Peyer's patch (tissue), 4 donors: ENCODE measurements at regions not wholly inside any gene's neighbourhood (a gene's known extent, or its start where the extent isn't known, plus 50 kb on each side); places are given as distances from the start of the nearest gene placed in this dataset.
A peak's percentile ranks its signal among the peaks of the same experiment; 100 is the strongest.

Experiments
- CTCF ChIP-seq, 6 experiments: fragments of 450-650 bp in 4 of 6; fragments of 200-600 bp in 2 of 6; sonication (generic) in 1 of 6; IDR thresholded peaks; one replicate each; pipeline ENCODE4 v1.5.1; 2017 to 2019; ENCODE audit warnings: antibody characterized with exemption in 6 of 6, mild to moderate bottlenecking in 3 of 6, moderate library complexity in 1 of 6
- POLR2A ChIP-seq, 2 donors: fragments of 450-650 bp; IDR thresholded peaks; one replicate each; pipeline ENCODE4 v1.5.1; 2017; ENCODE audit warnings: antibody characterized with exemption in 2 of 2, mild to moderate bottlenecking in 2 of 2, moderate library complexity in 2 of 2

- TF ChIP-seq CTCF (IDR thresholded peaks at IDR 0.05) (peak in 2 of 6 experiments; percentile 32 to 34), POLR2A (IDR thresholded peaks at IDR 0.05) (no peak)
Measured at GRCh38 chr12:67388331-67389138, 119.4 kb downstream of the CAND1 start.
